HuH-7.5 (cell line): ENCODE measurements at regions not wholly inside any gene's neighbourhood (a gene's known extent, or its start where the extent isn't known, plus 50 kb on each side); places are given as distances from the start of the nearest gene placed in this dataset.
"Not testable (repeated sequence)": the region's sequence is repeated elsewhere in the genome, so short reads cannot be mapped to it uniquely, and the experiment has no call there.

ENCODE experiments used
- DNase-seq: peaks from one replicate; pipeline ENCODE4 v3.0.0; 2011; ENCODE audit warnings: low spot score

DNA sequence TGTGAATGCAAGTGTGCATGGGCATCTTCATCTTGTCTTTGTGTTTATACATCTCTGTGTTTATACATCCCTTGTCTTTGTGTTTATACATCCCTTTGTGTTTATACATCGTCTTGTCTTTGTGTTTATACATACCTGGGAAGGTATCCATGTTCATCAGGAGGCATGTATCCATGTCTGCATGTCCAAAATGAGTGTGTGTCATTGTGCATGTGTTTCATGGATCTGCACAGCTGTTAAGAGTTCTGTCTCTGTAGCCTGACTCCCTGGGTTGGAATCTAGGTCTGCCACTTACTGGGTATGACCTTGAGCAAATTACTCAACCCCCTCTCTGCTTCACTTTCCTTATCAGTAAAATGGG is 50.1 kb upstream of the SIRPA start:
- no peak for DNase-seq

DNA sequence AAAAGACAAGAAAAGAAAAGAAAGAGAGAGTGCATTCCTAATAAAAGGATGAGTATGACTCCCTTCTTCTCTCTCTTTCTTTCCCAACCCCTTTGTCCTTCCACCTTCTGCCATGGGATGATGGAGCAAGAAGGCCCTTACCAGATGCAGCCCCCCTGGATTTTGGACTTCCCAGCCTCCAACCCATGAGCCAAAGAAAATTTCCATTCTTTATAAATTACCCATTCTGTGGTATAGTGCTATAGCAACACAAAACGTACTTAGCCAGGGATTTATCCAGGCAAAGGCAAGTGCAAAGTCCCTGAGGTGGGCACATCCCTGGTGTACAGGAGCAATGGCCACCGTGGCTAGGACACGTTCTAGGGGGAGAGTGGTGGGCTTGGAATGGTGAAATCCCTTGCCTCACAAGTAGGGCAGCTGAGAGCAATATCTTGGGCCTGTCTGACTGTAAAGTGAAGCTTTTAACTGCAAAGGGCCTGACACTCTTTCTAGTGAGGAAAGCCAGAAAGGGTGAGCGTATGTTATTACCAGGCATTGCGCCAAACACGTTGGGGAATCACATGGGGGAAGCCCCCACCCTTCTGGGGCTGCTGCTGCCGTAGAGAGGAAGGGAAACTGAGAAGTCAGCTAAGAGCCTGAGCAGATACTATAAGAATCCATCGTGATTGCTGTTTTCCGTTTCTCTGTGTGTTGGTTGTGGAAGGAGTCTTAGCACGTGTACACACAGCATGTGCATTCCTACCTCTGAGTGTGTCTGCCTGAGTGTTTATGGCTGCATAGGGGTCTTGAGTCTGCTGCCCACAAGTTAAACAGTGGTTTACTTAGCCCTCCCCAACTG is 50.7 kb upstream of the SIRPA start:
- no peak for DNase-seq

DNA sequence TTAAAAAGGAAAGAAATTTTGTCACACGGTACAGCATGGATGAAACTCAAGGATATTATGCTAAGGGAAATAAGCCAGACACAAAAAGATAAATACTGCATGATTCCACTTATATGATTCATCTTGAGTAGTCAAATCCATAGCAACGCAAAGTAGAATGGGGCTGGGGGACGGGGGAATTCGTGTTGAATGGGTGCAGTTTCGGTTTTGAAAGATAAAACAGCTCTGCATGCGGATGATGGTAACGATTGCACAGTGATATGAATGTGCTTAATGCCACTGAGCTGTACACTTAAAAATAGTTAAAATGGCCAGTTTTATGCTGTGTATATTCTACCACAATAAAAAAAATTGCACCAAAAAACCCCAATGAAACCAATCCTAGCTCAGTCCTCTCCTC is 52.9 kb upstream of the SIRPA start:
- no peak for DNase-seq

DNA sequence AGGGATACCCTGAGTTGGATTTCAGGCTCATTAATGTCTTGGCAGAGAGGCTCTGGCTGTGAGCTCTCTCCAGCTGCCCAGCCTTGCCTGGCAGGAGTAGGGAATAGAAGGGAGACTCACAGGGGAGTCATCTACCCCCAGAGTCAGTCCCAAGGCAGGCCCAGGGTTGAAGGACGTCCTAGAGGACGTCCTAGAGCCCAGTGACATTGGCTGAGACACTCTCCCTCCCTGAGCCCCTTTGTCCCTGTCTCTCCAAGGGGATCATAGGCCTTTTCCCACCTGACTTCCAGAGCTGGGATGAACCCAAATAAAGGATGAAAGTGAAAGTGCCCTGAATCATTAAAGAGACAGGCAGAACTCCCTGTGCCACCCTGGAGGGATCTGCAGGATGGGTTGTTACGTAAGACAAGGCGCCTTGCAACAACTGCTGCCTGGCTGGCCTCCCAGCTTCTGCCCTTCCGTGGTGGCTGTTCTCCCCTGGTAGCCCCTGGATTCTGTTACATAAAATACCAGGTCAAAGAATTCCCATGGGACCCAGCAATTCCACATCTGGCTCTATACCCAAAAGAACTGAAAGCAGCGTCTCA is 53.6 kb upstream of the SIRPA start:
- no peak for DNase-seq

DNA sequence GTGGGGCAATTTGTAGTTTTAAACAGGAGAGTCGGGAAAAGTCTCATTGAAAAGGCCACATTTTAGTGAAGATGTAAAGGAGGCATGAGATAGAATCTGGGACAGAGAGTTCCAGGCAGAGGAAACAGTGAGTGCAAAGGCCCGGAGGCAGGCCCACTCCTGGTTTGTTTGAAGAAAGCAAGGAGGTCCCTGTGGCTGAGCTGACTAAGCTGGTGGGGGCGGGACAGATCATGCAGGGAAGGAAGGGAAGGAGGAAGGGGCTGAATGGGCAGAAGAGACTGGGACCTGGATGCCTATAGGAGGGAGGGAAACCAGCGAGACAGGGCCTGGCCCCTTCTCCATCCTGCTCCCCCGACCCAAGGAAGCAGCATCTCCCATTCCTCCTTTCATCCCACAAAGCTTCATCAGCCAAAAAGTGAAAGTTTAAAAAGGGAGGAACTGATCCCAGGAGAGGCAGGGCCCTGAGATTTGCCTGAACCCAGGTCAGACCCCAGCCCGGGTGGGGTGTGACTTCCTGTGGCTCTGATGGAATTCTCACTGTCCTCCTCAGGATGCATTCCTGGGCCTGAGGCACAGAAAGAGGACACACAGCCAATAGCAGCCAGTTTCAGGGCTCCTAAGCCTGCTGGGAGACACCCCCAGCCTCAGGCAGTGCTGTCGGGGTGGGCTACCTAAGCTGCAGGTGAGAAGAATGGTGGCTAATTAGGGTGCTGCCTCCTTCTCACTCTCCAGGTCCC is 54.2 kb upstream of the SIRPA start:
- DNase-seq, result no peak

DNA sequence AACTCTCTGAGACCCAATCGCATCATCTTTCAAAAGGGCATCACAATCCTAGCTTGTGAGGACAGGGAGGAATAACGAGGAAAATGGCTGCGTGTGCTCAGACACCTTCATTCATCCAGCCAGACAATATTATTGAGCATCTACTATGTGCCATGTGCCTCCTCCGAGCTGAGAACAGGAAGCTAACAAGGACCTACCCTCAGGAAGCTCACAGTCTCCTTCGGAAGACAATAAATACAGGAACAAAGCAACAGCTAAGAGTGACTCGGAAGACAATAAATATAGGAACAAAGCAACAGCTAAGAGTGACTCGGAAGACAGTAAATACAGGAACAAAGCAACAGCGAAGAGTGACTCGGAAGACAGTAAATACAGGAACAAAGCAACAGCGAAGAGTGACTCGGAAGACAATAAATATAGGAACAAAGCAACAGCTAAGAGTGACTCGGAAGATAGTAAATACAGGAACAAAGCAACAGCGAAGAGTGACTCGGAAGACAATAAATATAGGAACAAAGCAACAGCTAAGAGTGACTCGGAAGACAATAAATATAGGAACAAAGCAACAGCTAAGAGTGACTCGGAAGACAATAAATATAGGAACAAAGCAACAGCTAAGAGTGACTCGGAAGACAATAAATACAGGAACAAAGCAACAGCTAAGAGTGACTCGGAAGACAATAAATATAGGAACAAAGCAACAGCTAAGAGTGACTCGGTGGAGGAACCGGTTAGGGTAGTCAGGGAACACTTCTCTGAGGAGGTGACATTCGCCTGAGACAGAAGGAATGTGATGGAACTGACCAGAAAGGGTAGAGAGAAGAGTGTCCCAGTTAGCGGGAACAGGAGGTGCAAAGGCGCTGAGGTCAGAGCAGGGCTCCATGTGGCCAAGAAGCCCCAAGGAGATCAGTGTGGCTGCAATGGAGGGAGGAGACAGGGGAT is 55.6 kb upstream of the SIRPA start:
- not testable (repeated sequence) for DNase-seq

DNA sequence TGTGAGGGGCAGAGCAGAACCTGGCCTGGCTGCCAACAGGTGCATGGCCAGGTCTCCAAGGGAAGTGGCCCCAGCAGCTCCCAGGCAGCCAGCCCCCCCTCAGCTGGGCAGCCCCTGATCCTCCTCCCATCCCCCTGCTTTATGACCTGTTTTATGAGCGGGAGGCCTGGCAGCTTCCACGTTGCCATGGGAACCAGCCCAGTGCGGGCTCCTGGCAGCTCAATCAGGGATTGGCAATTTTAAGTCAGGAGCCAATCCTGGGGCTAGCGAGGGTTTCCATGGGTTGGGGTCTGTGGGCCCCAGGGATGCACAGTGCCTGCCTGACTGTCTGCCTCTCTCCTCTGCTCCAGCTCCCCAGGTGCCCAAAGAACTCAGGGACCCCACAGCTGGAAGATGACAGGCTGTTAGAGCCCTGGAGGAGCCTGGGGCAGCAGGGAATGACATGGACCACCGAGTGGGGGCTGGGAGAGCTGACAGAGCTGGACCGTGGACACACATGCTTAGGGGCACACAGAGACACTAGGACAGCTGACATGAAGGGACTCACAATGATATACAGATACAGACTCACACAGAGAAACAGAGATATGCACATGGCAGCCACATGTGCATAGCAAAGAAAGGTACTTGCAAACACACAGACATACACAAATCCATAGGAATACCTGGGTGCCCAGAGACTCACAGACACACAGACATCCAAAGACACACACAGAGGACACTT is 56.5 kb upstream of the SIRPA start:
- no peak for DNase-seq

DNA sequence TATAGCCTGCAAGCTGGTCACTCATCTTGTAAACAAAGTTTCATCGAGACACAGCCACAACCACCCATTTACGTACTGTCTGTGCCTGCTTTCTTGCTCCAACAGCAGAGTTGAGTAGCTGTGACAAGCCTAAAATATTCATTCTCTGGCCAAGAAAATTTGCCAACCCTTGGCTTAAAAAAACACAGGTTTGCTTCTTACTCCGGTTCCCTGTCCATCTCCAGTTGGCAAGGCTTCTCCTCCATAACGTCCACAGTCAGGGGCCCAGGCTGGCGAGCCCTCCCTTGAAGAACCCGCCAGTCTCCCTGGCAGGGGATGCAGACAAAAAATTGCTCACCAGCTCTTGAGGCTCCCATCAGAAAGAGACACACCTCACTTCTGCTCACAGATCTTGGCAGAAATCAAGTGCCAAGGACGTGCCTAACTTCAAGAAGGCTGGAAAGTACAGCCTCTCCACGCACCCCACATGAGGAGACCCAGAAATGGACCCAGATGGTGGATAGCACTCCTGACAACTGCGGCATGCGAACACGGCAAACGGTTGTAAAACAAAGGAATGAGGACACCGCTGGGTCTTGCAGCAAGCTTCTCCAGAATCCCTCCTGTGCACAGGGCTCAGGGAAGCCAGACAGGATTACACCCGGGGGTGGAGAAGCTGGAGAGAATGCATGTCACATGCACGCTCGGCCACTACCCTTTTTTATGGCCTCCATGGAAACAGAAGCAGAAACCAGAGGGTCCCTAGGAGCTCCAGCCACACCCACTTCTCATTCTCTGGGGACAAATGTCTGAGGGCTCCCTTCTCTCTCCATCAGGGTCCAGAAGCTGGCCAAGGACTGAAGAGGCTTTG is 59.8 kb upstream of the SIRPA start:
- DNase-seq, result no peak

DNA sequence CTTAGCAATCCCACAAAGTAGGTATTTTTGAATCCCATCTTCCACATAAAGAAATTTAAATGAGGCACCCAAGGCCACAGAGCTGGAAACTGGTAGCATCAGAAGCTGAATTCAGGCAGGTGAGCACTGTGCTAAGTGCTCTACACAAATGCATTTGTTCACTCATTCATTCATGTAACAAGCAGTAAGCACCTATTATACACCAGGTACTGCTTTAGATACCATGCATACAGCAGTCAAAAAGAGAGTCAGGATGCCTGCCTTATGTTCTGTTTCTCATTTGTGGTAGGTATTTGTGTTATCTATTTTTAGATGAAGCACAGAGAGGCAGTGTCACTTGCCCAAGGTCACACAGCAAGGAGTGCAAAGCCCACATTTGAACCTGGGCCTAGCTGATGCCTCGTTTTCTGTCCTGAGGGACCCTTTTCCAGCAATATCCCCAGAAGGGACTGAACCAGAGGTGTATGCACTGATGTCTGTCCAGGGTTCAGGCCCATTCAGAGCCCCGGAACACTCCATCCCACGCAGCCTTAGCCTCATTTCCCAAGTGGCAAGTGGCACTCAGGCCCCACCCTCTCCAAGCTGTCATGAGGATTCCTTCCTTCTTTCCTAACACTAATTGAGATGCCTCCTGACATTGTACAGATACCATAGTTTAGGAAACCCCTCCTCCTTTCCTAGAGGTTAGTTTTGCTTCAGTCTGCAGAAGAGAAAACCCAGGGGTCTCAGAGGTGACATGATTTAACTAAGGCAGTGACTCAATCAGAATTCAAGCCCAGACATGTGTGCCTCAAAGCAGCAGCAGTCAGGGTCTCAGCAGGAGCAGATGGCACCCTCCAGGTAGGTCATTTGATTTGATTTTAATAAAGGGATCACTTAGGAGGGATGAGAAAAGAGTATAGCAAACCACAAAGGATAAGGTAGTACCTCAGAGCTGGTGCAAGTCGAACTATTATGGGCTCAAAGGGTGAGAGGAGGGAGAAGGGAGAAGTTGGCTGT is 61.2 kb upstream of the SIRPA start:
- no peak for DNase-seq

DNA sequence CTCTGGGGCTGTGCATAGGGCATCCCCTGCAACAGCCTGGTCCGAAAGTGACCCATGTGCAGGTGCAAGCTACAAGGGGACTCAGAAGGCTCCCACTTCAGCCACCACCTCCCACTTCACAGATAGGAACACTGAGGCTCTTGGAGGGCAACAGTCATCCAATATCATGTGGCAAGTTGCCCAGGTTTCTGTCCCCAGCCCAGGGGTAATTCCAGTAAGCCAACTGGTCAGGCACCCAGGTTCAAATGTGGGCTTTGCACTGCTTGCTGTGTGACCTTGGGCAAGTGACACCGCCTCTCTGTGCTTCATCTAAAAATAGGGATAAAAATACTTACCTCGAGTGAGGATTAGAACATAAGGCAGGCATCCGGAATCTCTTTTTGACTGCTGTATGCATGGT is 62.0 kb upstream of the SIRPA start:
- DNase-seq, result no peak

DNA sequence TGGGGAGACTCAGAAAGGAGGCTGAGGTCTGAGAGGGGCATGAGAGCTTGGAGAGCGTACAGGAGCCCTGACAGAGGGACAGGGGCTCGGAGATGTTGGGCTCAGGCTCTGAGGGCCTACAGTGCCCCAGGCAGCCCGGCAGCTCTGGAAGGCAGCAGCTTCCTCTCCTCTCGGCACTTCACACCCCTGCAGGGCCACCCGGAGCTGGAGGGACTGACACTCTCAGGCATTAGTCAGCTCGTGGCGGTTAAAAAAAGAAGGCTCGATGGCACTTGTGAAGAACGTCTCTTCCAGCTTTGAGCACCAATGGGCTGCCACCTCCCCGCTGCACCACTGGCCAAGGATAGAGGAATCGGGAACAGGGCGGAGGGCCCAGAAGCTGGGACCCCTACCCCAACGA is 62.6 kb upstream of the SIRPA start:
- DNase-seq, result no peak

DNA sequence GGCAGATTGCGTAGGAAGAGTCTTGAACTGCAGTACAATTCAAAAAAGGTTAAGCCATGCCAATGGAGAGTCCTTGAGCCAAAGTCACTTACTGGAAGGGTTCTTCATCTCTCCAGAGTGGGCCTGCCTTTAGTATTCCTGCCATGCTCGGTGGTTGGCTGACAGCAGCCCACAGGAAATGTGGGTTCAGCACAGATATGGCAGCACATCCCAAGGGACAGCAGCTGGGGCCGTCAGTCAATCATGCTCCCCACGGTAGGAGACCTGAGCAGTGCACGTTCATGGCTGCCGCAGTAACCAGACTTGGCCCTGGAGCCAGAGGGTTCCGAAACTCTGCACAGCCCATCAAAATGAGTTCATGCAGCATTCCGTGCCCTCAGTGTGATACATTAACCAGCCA is 63.6 kb upstream of the SIRPA start:
- no peak for DNase-seq

DNA sequence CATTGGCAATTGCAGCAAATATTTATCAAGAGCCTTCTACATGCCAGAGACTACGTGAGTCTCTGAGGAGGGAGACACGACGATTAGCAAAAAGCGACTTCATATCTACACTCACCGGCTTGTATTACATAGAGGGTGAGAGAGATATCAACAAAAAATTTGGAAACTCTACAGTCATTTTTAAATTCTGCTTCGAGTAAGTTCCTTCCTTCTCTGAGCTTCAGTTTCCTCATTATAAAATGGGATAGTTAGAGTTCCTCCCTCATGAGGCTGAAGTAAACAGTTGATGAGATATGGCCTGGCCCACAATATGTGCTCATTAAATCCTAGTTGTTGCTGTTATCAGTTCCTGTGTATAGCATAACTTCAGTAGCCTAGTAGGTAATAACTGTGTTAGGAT is 64.1 kb upstream of the SIRPA start:
- DNase-seq, result no peak

DNA sequence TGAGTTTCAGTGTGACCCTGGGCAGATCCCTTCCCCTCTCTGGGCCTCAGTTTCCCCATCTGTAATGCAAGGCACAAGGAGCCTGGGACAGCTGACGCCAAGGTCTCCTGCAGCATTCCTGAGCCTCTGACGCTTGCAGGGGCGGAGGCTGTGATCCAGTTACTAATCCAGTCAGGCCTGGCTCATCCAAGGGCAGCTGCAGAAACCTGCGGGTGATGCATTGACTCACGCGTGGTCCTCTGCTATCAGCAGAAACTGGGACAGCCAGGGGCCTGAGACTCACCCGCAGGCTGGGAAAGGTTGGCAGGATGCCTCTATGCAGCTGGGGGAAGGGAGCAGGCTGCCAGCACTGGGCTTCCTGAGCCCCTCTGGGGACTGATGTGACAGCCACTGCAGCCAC is 65.0 kb upstream of the SIRPA start:
- DNase-seq, result no peak

DNA sequence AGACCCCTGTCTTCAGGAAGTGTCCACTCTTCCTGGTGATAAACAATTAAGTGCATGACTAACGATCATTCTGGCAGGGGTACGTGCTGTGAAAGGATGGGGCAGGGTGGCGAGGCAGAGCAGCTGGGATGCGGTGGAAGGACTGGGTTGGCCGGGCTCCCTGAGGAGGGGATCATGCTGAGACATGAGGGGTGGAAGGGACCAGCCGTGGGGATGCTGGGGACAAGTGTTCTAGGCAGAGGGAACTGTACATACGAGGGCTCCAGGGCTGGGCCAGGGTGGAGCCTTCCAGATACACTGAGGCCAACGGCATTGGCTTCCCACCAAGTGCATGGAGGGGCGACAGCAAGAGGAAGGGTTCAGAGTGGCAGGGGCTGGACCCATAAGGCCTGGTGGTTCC is 65.7 kb upstream of the SIRPA start:
- DNase-seq, result no peak

DNA sequence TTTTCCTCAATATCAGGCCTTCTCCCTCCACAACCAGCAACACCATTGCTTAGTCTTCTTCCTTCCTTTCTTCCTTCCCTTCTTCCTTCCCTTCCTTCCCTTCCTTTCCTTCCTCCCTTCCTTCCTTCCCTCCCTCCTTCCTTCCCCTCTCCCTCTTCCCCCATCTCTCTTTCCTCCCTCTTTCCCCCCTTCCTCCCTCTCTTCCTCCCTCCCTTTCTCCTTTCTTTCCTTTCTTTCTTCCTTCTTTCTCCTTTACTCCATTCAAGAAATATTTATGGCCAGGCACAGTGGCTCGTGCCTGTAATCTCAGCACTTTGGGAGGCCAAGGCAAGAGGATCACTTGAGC is 66.4 kb upstream of the SIRPA start:
- no peak for DNase-seq

DNA sequence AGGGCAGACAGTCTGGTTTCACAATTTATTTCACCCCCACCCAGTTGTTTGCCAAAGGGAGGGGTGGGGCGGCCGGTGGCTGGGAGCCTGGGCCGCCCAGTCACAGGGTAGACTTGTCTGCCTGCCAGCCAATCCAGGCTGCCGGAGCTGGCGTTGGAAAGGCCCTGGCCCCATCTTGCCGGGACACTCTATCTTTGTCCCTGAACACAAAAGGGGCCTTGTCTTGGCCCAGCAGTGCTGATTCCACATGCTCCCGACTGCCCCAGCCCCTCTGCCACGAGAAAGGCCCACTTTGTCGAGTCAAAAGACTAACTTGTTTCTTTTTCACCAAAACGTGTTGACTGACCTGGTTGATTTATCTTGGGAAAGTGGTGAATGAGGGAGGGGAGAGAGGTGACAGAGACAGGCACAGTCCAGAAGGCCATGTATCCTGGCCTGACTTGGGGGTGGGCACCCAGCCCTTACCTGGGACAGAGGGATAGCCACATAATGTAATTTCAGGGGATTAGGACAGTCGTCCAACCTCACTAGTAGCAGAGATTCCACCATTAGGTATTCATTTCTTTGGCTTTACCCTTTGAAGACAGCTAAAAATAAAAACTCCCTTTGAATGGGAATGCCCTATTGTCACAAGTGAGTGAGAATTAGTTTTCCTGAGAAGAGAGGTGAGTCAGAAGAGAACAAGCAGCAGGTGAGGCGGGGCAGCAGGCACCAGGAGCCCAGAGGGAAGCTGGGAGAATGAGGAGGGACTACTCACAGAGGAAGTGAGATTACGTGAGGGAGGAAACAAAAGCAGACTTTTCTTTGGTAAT is 67.0 kb upstream of the SIRPA start:
- DNase-seq, result peak; percentile 85

DNA sequence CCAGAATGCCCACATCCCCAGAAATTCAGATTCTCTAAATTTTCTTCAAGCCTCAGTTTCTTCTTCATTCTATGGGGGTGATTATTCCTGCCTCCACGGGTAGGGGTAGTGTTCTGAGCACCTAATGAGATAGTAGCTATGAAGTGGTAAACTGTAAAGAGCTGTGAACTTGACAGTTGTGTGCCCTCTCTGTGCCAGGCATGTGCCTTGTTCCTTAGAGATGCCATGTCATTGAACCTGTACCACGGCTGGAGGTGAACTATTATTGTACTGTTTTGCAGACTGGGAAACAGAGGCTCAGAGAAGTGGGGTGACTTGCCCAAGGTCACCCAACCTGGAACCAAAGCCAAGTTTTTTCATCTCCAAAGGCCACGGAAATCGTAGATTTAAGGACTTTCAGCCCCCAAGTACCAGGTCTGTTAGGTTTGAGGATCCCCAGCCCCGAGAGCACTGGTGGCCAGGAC is 67.7 kb upstream of the SIRPA start:
- DNase-seq, result no peak
